Sigmoid colon (tissue), 3 donors: ENCODE measurements at regions not wholly inside any gene's neighbourhood (a gene's known extent, or its start where the extent isn't known, plus 50 kb on each side); places are given as distances from the start of the nearest gene placed in this dataset.

Source experiments
- POLR2A ChIP-seq, 2 donors: fragments of 450-650 bp; IDR thresholded peaks; one replicate each; pipeline ENCODE4 v1.6.1; 2016; ENCODE audit warnings: antibody characterized with exemption in 2 of 2, mild to moderate bottlenecking in 2 of 2, moderate library complexity in 2 of 2
- TF ChIP-seq, protein P1 (sequence below), 4 experiments: fragments of 450-650 bp in 3 of 4; fragments of 200-600 bp in 1 of 4; IDR thresholded peaks; one replicate each; pipeline ENCODE4 v1.5.1; 2016 to 2019; ENCODE audit warnings: antibody characterized with exemption in 4 of 4, mild to moderate bottlenecking in 3 of 4, moderate library complexity in 2 of 4

DNA sequence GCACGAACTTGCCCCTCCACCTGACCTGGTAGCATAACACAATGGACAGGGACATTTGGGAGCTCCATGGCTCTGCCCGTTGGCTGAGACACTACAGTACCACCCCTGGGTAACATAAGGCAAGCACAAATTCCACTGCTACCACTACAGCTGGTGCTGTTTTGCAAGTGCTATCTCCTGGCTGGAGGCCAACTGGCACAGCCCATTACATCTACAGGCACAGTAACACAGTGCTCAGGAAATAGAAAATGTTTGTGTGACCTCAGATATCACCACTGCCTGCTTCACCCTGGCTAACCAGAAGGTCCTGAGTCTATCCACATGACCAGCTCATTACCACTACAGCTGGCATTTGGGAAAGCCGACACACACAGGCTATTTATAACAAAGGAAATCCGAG, 631.1 kb upstream of the MBL2 start:
- TF ChIP-seq POLR2A (IDR thresholded peaks at IDR 0.05), result no peak
- TF ChIP-seq, protein P1, sequence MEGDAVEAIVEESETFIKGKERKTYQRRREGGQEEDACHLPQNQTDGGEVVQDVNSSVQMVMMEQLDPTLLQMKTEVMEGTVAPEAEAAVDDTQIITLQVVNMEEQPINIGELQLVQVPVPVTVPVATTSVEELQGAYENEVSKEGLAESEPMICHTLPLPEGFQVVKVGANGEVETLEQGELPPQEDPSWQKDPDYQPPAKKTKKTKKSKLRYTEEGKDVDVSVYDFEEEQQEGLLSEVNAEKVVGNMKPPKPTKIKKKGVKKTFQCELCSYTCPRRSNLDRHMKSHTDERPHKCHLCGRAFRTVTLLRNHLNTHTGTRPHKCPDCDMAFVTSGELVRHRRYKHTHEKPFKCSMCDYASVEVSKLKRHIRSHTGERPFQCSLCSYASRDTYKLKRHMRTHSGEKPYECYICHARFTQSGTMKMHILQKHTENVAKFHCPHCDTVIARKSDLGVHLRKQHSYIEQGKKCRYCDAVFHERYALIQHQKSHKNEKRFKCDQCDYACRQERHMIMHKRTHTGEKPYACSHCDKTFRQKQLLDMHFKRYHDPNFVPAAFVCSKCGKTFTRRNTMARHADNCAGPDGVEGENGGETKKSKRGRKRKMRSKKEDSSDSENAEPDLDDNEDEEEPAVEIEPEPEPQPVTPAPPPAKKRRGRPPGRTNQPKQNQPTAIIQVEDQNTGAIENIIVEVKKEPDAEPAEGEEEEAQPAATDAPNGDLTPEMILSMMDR (IDR thresholded peaks at IDR 0.05), result no peak
